ENCODE measurements at regions not wholly inside any gene's neighbourhood (a gene's known extent, or its start where the extent isn't known, plus 50 kb on each side); places are given as distances from the start of the nearest gene placed in this dataset.

DNA sequence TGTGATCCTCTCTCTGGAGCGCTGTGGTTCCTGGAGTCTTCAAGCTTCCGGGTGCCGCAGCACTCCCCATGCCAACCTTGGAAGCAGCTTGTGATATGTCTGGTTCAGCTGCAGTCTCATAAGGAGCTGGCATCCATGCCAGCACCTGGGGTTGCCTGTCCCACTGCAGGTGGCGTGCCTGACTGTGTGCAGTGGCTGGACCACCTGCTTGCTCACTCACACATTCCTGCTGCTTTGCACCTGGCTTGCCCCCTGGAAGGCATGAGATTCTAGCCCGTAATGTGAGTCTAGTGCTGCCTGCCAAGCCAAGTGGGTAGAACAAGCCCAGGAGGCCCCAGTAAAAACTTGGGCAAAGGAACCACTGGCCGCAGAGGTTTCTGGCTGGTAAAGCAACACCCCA lies 687.2 kb upstream of the AADAT start:
- TF ChIP-seq, protein P1, sequence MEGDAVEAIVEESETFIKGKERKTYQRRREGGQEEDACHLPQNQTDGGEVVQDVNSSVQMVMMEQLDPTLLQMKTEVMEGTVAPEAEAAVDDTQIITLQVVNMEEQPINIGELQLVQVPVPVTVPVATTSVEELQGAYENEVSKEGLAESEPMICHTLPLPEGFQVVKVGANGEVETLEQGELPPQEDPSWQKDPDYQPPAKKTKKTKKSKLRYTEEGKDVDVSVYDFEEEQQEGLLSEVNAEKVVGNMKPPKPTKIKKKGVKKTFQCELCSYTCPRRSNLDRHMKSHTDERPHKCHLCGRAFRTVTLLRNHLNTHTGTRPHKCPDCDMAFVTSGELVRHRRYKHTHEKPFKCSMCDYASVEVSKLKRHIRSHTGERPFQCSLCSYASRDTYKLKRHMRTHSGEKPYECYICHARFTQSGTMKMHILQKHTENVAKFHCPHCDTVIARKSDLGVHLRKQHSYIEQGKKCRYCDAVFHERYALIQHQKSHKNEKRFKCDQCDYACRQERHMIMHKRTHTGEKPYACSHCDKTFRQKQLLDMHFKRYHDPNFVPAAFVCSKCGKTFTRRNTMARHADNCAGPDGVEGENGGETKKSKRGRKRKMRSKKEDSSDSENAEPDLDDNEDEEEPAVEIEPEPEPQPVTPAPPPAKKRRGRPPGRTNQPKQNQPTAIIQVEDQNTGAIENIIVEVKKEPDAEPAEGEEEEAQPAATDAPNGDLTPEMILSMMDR (IDR thresholded peaks at IDR 0.05; ENCODE audit: borderline replicate concordance, insufficient read depth, low read depth, low read length) = no peak
- H3K4me3 ChIP-seq (ENCODE audit: low read depth, low read length) = no peak overlapping the region

DNA sequence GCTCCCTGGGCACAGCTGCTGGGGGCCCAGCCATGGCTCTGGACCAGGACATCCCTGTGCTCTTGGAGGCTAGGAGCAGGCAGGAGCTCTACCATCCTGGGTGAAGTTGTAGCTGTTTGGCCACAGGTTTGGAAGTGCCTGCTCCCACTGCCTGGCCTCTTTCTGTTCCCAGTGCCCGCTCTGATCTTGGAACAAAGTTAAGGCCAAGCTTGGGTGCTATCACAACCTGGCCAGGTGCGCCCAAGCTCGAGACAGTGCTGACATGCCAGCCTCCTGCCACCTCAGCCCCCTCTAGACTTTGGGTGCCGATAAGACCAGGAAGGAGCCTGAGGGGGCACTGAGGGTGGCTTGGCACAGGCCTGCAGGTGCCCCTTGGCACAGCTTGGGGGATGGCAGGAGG lies 686.1 kb upstream of the AADAT start:
- H3K4me3 ChIP-seq (ENCODE audit: low read depth, low read length) = no peak overlapping the region
- TF ChIP-seq, protein P1 (IDR thresholded peaks at IDR 0.05; ENCODE audit: borderline replicate concordance, insufficient read depth, low read depth, low read length) = no peak

DNA sequence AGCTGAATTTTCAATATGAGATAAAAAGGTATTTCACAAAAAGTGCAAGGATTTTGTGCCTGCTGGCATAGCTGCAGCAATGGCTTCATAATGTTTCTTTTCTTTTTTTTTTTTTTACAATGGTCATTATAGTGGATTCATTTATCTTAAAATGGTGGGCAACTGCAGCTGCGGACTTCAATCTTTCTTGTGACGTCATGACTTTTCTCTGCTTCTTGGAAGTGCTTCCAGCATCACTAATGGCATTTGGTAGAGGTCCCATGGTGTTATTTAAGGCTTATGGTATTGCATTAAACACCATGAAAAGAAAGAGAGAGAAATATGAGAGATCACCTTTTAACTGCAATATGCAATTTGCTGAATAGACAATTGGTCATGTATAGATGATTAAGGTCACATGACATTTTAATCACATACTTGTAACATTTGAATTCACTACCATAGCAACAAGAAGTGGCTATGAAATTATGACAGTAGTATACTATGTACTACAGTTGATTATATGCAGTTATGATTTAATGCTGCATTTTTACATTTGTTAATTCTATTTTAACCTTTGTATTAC lies 684.0 kb upstream of the AADAT start:
- TF ChIP-seq, protein P1 (IDR thresholded peaks at IDR 0.05; ENCODE audit: borderline replicate concordance, insufficient read depth, low read depth, low read length) = no peak
- no peak overlapping the region for H3K4me3 ChIP-seq (ENCODE audit: low read depth, low read length)

DNA sequence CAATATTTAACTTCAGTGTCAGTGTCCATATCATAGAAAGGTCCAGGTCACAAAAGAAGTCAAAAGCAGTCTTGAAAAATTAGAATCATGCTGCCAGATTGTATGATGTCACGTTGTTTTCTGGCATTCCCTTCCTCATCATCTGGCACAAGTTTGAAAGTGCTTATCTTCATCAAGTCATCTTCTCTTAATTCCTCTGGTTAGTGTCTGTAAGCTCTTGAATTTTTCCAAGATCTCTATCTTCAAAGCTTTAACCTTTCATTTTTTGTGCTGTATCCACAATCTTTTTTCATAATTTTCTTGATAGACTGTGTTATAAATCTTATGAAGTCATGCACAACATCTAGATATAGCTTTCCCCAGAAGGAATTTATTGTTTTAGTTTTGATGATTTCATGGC lies 682.7 kb upstream of the AADAT start:
- H3K4me3 ChIP-seq (ENCODE audit: low read depth, low read length) = no peak overlapping the region
- TF ChIP-seq, protein P1 (IDR thresholded peaks at IDR 0.05; ENCODE audit: borderline replicate concordance, insufficient read depth, low read depth, low read length) = no peak

DNA sequence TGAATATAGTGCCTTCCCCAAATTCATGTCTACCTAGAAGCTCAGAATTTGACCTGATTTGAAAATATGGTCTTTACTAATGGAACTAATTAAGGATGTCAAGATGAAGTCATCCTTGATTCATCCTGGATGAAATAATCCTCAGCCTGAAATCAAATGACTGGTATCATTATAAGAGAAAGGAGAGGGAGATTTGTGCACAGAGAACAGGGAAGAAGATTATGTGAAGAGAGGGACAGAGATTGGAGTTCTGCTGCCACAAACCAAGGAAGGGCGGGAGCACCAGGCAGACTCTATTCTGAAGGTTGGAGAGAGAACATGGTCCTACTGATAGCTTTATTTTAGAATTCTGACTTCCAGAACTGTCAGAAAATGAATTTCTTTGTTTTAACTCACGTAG lies 680.9 kb upstream of the AADAT start:
- H3K4me3 ChIP-seq (ENCODE audit: low read depth, low read length) = no peak overlapping the region
- TF ChIP-seq, protein P1 (IDR thresholded peaks at IDR 0.05; ENCODE audit: borderline replicate concordance, insufficient read depth, low read depth, low read length) = no peak

DNA sequence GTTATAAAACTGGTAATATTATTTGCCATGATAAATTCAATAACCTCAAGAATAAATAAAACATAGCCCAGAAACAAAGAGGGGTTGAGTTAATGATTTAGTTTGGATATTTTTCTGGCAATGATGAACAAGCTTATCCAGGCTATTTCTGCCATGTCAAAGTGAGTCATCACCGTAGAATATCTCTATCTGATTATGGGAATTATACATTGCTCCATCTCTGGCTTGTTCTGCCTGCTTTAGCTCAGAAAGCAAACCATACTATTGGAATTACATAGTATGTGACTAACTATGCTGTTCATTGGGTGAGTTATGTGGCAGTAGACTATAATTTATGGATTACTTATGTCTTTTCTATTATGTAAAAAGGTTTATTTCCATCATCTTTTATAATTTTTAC lies 680.1 kb upstream of the AADAT start:
- no peak overlapping the region for H3K4me3 ChIP-seq (ENCODE audit: low read depth, low read length)
- TF ChIP-seq, protein P1 (IDR thresholded peaks at IDR 0.05; ENCODE audit: borderline replicate concordance, insufficient read depth, low read depth, low read length) = no peak

DNA sequence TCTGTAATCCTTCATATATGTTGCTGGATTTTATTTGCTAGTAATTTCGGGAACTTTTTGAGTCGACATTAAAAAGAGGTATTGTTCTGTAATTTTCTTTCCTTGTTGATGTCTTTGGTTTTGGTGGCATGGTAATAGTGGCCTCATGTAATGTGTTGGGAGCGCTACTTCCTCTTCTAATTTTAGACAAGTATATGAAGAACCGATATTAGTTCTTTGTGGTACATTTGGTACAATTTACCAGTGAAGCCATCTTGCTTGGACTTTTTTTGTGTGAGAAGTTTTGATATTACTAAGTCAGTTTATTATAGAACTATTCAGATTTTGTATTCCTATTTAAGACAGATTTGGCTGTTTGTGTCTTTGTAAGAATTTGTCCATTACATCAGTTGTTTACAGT lies 669.2 kb upstream of the AADAT start:
- no peak overlapping the region for H3K4me3 ChIP-seq (ENCODE audit: low read depth, low read length)
- TF ChIP-seq, protein P1 (IDR thresholded peaks at IDR 0.05; ENCODE audit: borderline replicate concordance, insufficient read depth, low read depth, low read length) = no peak
